Peyer's patch (tissue), 4 donors: ENCODE measurements at regions not wholly inside any gene's neighbourhood (a gene's known extent, or its start where the extent isn't known, plus 50 kb on each side); places are given as distances from the start of the nearest gene placed in this dataset.
"Not testable (repeated sequence)": the region's sequence is repeated elsewhere in the genome, so short reads cannot be mapped to it uniquely, and the experiment has no call there.

Source experiments
- CTCF ChIP-seq, 6 experiments: fragments of 450-650 bp in 4 of 6; fragments of 200-600 bp in 2 of 6; sonication (generic) in 1 of 6; IDR thresholded peaks; one replicate each; pipeline ENCODE4 v1.5.1; 2017 to 2019; ENCODE audit warnings: antibody characterized with exemption in 6 of 6, mild to moderate bottlenecking in 3 of 6, moderate library complexity in 1 of 6
- POLR2A ChIP-seq, 2 donors: fragments of 450-650 bp; IDR thresholded peaks; one replicate each; pipeline ENCODE4 v1.5.1; 2017; ENCODE audit warnings: antibody characterized with exemption in 2 of 2, mild to moderate bottlenecking in 2 of 2, moderate library complexity in 2 of 2

- not testable (repeated sequence) for TF ChIP-seq CTCF, POLR2A (IDR thresholded peaks at IDR 0.05)
These were observed 142.9 kb downstream of the NBPF8 start for GRCh38 chr1:120557605-120558302.
